Globus pallidus (tissue), 1 donor: ENCODE measurements at regions not wholly inside any gene's neighbourhood (a gene's known extent, or its start where the extent isn't known, plus 50 kb on each side); places are given as distances from the start of the nearest gene placed in this dataset.
"Not testable (repeated sequence)": the region's sequence is repeated elsewhere in the genome, so short reads cannot be mapped to it uniquely, and the experiment has no call there.

ENCODE experiments used
- DNase-seq: peaks from one replicate; pipeline ENCODE4 v3.0.0-alpha.2; 2015; ENCODE audit warnings: low spot score

GRCh38 chr18:961644-962355 lies 57.1 kb downstream of the ADCYAP1 start:
- peak; percentile 9 for DNase-seq

DNA sequence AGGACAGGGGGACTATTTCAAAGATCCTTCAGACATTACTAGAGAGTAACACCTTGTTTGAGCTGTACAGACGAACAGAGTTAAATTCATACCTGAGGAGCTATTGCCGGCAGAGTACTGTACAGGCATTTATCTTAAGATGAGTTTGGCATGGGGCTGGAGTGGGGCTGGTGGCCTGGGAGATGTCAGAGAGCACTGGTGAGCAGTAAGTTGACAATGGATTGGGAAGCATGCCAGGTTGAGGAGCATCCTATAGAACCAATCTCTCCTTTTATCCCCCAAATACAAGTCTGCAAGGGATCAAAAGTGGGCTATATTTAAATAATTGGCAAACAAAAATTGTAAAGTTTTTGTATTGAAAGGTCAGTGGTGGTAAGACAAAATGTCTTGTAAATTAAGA lies 58.6 kb downstream of the ADCYAP1 start:
- DNase-seq = no peak

DNA sequence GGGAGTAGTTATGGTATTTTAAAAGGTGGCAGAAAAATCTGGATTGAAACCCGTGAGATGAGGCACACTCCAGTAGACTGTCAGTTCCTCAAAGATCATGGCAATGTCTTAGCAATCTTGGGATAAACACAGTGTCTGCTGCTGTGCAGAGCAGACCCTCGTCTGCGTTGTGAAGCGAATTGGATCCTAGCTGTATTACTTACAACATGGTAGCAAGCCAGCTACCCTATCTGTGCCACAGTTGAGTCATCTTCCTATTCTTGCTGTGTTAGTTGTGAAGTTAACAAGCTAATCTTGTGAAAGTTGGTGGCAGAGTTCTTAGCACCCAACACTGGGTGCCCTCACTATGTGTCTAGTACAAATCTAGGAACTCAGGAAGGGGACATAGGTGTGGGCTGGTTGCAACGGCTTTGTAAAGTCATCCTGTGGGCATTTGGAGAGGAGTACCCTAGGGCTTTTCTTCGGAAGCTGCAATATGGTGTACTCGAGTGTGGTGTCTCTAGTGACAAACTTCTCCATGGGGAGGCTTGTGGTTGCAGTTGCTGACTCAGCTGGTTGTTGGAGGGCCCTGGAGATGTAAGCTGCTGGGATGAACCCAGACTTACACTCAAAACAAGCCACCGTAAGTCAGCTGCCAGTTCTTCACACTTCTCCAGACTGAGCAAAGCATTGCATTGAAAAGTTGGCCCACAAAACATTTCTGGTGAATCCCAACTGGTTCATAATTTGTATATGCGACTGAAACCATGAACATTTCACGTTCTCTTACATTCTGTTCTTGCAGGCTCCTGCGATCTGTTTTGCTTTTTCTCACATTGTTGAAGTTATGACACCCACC lies 61.5 kb downstream of the ADCYAP1 start:
- DNase-seq = no peak

DNA sequence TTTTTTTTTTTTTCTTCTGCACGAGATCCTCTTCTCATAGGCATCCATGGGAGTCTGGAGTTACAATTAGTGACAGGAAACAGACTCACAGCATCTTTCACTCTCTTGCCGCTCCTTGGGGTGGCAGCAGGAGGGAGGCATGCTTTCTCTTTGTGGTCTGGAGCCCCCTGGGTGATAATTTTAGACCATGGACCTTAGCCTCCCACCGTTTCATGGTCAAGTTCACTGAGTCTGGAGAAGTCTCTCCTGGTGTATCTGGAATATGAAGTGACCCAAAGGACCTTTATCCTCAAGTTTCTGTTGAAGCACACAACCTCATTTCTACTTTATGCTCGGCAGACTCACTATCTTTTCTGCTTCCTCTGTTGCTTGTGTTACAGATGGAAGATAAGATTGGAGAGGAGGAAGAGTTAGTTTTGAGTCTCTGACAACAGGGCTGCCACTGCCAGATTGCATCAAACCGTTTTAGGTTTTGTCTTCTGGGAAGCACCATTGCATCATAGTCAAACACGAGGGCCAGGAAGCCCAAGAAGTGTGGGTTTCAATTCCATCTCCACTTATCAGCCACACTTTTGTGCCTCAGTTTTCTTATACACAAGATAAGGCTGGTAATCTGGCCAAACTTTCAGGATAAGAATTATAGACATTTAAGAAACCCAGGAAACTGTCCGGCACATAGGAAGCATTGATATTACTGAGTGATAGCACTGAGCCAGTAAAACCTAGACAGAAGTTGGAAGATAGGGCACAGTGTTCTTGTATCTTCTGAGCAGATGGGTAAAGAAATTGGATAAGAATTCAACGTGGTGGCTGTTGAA lies 62.3 kb downstream of the ADCYAP1 start:
- DNase-seq = no peak

- not testable (repeated sequence) for DNase-seq
Observed at GRCh38 chr18:968910-969309, 64.2 kb downstream of the ADCYAP1 start.

- not testable (repeated sequence) for DNase-seq
Observed at GRCh38 chr18:969311-969710, 64.6 kb downstream of the ADCYAP1 start.

DNA sequence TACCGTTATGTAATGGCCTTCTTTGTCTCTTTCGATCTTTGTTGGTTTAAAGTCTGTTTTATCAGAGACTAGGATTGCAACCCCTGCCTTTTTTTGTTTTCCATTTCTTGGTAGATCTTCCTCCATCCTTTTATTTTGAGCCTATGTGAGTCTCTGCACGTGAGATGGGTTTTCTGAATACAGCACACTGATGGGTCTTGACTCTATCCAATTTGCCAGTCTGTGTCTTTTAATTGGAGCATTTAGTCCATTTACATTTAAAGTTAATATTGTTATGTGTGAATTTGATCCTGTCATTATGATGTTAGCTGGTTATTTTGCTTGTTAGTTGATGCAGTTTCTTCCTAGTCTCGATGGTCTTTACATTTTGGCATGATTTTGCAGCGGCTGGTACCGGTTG lies 69.9 kb downstream of the ADCYAP1 start:
- not testable (repeated sequence) for DNase-seq

GRCh38 chr18:976393-977128 lies 71.9 kb downstream of the ADCYAP1 start:
- not testable (repeated sequence) for DNase-seq

- not testable (repeated sequence) for DNase-seq
Observed at GRCh38 chr18:977327-977726, 72.7 kb downstream of the ADCYAP1 start.

DNA sequence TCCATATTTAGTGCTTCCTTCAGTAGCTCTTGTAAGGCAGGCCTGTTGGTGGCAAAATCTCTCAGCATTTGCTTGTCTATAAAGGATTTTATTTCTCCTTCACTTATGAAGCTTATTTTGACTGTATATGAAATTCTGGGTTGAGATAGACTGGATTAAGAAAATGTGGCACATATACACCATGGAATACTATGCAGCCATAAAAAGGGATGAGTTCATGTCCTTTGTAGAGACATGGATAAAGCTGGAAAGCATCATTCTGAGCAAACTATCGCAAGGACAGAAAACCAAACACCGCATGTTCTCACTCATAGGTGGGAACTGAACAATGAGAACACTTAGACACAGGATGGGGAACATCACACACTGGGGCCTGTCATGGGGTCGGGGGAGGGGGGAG lies 73.1 kb downstream of the ADCYAP1 start:
- not testable (repeated sequence) for DNase-seq

DNA sequence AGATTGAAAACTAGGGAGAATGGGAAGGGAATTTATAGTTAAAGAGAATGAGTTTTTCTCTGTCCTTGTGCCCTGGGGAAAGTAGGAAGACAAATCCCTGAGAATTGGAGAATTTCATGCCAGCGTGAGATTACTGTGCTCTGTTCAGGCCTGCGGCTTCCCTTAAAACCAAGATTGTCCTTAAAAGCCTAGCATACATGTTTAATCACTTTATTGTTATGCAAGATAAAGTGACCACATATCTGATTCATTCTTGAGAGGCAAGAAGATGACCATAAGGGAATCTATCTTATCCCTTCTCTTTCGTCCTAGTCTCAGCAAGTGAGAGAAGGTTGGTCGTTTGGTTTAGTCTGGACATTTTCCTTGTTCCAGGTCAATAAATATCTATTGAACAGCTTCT lies 75.9 kb downstream of the ADCYAP1 start:
- no peak for DNase-seq

GRCh38 chr18:984004-984403 lies 79.3 kb downstream of the ADCYAP1 start:
- no peak for DNase-seq

DNA sequence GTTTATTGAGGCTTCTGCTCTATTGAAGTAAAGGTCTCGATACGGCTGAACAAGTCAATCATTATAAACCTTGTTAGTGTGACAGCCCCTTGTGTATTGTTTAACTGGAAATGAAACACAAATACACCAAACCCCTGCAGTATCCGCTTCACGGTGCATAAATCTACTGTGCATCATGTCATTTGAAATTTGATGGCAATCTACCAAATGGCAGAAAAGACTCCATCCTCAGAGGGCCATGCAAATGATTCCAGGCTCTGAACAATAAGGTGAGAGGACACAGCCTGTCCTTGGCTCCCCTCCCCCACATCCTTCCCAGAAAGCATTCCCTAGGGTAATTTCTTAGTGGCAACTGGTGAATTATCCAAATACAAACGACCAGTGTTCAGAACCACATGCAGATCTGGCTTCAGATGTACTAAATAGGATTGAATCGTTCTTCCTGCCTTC lies 80.6 kb downstream of the ADCYAP1 start:
- no peak for DNase-seq

DNA sequence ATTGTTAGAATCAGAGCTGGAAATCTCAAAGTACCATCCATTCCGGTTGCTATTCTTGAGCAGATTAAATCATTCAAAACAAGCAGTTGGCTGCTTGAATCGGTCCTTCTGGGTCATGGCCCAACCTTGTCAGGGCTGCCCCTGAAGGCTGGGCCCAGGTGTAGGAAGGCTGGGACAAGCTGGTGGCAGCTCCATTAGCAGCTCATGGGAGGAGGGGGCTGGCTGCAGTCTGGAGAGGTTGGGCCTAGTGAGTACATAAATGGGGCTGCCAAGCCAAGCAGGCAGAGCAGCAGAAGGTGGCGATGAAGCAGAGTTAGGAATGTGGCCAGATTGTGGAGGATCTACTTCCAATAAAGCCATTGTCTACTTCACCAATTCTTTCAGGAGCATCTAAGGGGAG lies 81.4 kb downstream of the ADCYAP1 start:
- no peak for DNase-seq

DNA sequence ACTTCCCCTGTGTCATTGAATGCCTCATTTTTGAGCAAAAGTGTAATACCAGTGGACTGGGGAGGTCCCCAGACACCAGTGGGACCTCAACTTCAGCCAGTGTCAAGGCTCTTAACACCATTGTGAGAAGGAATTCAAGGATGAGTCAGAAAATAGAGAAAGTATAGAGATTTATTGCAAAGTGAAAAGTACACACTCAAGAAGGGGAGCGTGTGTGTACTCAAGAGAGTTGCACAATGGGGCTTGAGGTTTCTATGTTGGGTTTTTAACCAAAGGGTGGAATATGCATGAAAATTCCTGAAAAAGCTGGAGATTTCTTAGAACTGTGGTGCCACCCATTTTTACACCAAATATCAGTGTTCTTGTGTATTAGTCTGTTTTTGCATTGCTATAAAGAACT lies 81.9 kb downstream of the ADCYAP1 start:
- no peak for DNase-seq

DNA sequence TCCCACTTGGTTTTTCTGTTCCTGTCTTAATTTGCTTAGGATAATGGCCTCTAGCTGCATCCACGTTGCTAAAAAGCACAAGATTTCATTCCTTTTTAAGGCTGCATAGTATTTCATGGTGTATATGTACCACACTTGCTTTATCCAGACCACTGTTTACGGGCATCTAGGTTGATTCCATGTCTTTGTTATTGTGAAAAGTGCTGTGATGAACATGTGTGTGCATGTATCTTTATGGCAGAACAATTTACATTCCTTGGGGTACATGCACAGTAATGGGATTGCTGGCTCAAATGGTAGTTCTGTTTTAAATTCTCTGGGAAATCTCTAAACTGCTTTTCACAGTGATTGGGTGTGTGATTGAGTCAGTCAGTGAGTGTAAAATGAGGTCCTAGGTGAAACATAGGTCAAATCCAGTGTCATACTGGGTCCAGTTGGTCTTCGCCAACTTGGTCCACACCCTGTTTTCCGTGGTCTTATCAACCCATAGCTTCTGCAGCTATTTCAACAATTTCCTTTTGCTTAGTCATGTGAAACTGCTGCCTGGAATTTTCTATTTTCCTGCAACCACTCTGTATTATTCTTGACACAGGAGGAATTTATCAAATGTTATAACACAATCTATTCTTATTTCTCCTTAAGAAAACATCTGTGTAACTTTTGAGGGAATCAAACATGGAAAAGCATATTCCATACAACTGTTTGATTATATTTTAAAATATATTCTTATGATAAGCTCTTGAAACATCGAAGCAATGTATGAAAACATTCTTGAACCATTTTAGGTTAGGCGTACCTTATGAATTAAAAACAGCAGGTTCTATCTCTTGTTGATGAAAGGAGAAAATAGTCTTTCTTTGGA lies 82.9 kb downstream of the ADCYAP1 start:
- DNase-seq = no peak

DNA sequence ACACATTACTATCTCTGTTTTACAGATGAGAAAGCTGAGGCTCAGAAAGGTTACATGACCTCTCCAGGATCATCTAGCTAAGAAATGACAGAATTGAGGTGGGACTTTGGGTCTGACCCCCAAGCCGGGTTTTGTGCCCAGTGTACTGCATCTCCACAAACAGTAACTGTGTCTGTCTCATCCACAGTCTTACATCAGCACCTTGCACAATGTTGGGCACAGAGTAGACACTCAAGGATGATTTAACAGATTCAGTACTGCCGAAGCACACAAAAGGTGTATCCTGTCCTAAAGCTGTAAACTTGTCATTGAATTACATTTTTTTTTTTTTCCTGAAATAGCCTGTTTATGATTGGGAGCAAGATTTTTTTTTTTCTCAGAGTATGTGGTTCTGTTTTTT lies 84.8 kb downstream of the ADCYAP1 start:
- no peak for DNase-seq

DNA sequence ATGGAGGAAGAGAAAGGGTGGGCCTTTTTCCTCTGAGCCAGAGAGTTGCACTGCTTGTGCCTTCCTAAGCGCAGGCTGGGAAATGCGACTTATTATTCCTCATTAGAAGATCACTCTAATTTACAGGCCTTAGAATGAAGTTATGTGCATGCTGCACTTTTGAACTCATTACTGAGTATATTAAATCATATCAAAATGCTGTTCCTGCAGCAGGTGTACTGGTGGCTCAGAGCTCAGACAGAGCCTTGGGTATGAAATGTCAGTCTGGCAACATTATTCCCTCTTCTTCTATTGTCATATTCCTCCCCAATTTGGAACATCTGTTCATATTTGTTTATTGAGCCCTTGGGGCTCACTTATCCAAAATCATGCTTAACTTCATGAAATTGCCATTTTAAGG lies 85.5 kb downstream of the ADCYAP1 start:
- DNase-seq = no peak

- no peak for DNase-seq
Observed at GRCh38 chr18:991441-991840, 86.8 kb downstream of the ADCYAP1 start.

DNA sequence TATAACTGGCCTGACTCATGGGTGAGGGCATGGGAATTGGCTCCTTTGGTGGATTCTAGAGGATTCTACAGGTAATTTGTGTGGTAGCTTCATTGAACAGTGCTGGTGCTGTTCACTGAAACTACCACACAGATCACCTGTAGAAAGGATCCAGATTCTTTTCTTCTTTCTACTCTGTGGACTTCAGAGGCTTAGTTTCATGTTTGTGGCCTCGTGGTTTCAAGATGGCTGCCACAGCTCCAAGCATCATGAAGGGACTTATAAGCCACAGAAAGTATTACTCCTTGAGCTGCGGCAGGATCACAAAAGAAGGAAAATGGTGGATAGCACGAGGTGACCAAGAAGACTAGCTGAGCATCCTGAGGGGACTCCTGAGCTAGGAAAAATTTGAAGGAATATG lies 88.9 kb downstream of the ADCYAP1 start:
- no peak for DNase-seq

- no peak for DNase-seq
Observed at GRCh38 chr18:995629-996028, 91.0 kb downstream of the ADCYAP1 start.
